Limb (tissue), 2 donors: ENCODE measurements at regions not wholly inside any gene's neighbourhood (a gene's known extent, or its start where the extent isn't known, plus 50 kb on each side); places are given as distances from the start of the nearest gene placed in this dataset.
A peak's percentile ranks its signal among the peaks of the same experiment; 100 is the strongest.
"Not testable (repeated sequence)": the region's sequence is repeated elsewhere in the genome, so short reads cannot be mapped to it uniquely, and the experiment has no call there.

Experiments
- DNase-seq, 2 donors: peaks; one replicate each; pipeline ENCODE4 v3.0.0-alpha.2; 2016; ENCODE audit errors: extremely low spot score in 2 of 2

DNA sequence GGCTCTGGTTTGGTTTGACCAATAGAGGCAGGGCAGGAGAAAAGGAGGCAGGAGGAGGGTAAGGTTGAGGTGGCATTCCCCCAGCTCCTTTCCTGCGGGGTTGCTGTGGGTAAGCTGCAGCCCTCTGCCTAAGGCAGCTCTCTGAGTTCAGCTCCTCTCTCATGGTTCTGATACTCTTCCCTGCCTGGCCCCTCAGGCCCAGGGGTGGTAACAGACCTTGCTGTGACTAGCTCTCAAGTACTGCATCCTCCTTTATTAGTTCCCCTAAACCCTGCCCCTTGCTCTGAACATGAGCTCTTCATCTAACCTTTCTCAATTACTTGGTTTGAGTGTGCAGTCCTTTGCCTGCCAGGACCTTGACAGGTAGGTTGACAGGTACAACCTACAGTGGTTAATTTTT lies 205.5 kb downstream of the SLC4A3 start:
- DNase-seq: no peak

DNA sequence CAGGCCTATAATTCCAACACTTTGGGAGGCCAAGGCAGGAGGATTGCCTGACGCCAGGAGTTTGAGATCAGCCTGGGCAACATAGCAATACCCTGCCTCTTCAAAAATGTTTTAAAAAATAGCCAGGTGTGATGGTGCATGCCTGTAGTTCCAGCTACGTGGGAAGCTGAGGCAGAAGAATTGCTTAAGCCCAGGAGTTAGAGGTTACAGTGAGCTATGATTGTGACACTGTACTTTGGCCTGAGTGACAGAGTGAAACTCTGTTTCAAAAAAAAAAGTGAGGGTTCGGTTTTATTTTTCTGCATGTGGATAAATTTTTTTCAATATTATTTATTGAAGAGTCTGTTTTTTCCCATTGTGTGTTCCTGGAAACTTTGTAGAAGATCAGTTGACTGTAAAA lies 208.1 kb downstream of the SLC4A3 start:
- no peak for DNase-seq

DNA sequence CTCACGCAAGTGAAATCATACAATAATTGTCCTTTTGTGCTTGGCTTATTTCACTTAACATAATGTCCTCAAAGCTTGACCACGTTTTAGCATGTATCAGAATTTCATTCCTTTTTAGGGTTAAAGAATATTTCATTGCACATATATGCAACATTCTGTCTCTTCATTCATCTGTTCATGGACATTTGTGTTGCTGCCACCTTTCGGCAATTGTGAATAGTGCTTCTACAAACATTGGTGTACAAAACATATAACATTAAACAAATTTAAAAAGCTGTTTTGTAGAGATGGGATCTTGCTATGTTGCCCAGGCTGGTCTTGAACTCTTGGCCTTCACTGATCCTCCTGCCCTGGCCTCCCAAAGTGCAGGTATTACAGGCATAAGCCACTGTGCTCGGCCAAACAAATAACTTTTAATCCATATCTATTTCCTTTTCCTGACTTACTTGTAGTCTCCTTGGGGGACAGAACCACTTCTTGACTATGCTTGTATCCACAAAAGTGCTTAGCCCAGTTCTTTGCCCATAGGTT lies 209.3 kb downstream of the SLC4A3 start:
- no peak for DNase-seq

DNA sequence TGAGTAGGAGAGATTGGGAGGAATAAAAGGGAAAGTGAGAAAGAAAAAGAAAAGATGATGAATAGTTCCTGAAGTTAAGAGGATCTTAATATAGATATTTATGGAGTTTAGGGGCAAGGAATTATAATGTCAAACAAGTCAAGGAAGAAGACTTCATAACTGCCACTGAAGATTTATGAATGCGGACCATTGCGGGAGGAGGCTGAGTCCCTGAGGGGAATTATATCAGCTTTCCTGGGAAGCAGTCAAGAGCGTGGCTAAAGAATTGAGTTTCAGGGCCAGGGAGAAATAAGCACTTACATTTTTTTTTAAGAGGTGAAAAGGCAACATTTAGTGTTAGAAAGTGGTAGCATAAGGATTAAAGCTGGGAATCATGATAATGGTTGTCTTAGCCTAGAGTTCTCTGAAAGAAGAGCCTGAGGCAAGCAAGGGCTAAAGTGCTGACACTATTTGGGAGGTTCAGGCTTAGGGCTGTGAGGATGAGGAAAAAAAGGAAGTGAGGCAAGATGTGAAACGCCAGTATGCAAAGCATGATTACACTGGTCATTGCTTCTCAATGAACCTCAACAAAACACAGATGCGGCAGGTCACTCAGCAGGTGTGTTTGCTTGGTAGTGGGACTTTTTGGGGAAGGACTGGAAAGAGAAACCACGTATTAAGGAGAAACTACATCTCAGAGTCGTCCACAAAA lies 217.1 kb downstream of the SLC4A3 start:
- no peak for DNase-seq

DNA sequence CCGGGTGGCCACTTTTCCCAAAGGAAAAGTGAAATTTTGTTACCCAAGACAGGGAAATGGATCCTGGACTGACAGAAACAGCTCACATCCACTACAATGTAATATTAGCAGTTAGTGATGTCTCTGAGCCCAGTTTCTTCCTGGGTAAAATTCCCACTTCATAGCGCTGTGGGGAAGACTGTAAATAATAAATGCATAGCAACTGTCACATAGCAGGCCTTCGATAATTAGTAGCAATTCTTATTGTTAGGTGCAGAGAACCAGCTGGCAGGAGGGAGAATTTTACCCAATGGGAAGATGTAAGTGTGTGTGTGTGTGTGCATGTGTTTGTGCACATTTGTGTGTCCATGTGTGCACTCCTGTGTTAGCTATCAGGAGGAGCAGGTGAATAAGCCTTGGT lies 221.5 kb downstream of the SLC4A3 start:
- DNase-seq: no peak

DNA sequence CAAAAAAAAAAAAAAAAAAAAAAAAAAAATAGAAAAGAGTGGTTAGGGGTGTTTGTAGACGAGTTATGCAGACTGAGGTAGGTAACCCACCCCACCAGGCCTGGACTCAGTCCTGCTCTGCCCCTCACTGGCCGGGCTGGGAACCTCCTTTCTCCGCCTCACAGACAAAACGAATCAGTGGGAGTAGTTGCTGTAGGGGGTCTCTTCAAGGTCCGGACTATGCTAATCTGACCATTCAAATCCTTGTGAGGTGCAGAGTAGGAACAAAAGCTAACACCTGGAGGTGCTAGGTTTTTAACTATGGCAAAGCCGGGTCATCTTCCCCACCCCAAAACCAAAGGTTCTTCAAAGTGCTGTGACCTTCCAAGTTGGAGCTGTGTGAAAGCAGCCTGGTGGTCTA lies 223.7 kb downstream of the SLC4A3 start:
- no peak for DNase-seq

DNA sequence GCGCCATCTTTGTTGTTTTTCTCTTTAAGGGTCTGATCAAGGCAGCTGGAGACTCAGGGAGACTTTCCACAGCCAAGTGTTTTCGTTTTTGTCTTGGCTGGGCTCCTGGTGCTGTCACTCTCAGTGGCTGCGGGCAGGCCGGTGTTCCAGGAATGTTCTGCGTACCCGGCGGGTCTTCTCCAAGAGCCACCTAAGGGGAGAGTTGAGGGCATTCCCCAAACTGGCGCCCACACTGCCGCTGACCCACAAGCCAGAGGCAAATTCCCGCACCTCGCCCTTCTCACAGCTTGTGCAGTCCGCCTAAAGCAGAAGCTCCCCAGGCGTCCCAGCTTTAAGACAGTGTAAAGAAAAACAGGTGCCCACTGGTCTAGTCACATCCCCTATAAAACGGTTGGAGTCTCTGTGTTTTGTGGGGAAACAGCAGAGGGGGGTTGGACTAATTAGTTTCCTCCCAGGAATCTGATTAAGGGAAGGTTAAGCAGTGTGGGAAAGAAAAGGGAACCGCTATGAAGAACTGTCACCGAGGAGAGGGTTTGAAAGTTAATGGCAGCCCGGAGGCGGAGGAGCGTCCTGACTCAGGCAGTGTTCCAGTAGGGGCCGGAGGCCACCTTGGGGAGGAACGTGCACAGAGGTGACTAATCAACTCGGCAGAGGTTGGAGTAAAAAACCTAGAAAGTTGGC lies 224.5 kb downstream of the SLC4A3 start:
- peak in 1 of 2 donors; percentile 51 for DNase-seq

DNA sequence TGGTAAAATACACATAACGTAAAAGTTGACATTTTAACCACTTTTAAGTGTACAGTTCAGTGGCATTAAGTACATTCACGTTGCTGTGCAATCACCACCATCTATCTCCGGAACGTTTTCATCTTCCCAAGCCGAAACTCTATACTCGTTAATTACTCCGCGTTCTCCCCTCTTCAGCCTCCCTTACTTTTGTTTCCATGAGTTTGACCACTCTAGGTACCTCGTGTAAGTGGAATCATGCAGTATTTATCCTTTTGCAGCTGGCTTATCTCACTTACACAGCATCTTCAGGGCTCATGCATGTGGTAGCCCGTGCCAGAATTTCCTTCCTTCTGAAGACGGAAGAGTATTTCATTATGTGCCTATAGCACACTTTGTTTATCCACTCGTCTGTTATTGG lies 225.2 kb downstream of the SLC4A3 start:
- no peak for DNase-seq

DNA sequence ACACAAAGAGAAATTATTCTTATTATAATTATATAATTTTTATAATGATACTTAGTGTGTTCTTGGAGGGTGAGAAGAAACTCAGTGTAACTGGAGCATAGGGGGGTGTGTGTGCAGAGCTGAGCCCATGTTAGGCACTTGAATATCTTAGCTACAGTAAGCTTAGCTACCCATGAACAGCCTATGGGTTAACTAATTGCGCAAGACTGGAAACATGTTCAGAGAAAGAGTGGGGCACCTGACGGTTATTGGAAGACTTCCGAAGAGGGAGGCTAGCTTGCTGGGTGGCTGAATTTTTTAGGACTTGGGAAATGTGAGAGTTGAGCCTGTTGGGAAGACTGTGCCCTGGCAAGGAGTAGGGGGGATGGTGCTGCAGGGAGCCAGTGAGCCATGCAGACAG lies 229.2 kb downstream of the SLC4A3 start:
- no peak for DNase-seq

DNA sequence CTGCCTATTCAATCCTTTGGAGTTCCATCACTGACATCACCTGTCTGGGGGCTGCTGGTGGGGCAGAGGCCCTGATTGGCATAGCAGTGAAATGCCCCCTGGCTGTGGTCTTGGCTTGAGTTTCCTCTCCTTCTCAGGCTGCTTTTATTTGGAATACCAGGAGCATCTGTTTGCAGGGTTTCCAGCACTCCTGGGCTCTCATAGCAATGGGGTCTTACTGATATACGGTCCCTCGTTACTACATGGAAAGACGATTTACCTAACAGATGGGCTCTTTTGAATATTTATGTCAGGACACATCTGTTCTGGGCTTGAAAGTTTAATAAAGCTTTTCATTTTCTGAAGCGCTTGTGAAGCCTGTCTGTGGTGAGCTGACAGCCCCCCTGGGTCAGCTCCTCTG lies 230.3 kb downstream of the SLC4A3 start:
- DNase-seq: no peak

DNA sequence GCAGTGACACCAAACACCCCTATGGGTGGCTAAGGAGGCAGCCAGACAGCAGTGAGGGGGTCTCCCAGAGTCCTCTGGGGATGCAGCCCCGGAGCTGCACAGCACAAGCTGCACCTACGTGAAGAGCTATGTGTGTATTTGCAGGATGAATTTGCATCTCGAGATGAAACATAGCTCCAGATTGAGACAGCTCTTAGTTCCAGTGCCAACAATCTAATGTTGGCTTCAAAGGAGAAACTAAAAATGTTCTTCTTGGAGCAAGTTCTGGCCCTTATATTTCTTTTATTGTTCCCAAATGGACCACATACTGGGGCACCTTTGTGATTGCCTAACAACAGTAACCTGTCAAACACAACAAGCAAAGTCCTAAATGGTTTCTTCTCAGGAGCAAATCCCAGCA lies 233.9 kb downstream of the SLC4A3 start:
- DNase-seq: no peak

DNA sequence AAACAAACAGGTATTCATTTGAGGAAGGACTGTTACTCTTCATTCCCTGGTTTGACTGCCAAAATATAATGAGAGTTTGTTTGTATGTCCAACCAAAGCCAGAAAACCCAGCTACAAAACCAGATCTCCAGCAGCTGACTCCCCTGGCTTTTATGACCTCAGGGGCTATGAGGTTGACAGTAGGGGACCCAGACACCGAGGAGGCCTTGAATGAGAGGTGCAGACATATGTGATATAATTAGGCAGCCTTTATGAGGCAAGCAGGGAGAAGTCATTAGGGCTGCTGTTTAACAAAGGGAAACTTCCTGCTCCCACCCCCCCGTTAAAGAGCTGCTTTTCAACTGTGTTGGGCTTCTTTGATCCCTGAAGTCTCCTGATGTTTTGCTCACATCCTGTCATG lies 236.7 kb downstream of the SLC4A3 start:
- no peak for DNase-seq

DNA sequence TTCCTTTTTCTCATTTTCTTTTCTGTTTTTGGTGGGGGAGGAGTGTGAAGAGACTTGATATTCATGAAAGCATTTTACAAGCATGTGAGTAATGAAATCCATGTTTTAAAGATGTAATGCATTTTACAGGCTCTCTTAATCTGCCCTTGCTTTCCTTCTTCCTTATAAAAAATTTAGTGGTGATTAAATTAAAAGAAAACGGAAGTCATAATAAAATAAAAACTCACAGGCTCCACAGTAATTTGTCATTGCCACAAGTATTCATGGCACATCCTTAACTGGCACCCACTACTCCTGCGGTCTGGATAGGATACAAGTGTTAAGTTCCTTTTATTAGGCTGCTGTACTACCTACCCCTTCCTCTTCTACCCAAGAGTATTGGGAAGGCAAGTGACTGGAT lies 241.2 kb downstream of the SLC4A3 start:
- no peak for DNase-seq

DNA sequence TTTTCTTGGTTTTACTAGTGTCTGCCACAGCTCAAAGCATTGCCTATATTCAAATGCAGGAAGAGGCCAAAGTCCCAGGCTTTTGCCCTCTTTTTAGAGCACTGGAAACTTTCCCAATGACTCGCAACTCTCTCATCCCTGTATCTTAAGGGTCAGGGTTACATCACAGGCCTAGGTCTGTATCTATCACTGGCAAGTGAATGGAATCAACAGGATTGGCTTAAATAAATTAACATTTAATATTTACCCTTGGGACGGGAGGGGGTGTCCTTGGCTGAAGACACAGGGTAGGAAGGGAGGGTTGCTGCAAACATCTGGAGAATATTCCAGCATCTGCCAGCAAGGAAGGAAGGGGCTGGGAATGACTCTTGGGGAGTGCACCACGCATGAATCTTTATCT lies 242.6 kb downstream of the SLC4A3 start:
- DNase-seq: no peak

DNA sequence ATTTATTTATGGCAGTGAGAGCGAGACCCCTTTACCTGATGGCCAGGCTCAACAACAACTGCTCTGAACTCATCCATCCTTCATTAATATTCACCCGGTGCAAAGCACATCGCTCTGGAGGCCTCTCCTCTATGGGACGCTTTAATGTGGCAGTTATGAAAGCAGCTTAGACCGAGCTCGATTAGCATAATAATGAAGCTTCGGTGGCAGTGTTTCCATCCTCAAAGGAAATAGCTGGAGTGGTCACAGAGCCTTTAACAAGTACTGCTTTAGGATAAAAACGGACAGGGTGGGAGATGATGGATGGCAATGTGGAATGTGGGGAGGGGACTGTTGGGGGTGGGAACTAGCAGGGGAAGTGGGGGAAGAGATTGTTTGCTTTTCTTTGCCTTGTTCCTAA lies 243.9 kb downstream of the SLC4A3 start:
- DNase-seq: no peak

DNA sequence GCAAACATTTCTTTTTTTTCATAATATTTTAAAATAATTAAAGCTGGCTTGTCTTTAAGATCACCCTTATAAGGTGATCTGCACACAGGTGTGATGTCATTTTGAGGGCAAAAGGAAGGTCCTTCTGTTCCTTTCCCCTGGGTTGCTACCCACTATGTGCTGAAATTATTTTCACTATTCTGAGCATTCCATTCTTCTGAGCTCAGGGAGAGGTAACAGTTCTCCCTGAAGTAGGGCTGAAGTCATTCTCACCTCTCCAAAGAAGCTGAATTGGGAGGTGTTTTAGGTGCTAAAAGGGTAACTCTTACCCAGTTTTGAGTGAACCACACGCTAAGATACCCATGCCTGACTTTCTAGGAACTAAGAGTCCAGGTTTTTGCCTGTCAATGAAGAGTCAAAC lies 247.6 kb downstream of the SLC4A3 start:
- DNase-seq: no peak

DNA sequence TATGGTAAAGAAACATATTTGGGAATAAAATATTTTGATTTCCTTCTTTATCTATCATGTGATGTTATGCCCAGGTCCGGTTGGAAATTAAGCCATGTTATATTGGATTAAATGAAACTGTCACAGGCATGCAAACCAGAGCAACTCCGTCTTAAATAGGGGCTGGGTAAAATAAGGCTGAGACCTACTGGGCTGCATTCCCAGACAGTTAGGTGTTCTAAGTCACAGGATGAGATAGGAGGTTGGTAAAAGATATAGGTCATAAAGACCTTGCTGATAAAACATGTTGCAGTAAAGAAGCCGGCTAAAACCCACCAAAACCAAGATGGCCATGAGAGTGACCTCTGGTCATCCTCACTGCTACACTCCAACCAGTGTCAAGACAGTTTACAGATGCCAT lies 248.6 kb downstream of the SLC4A3 start:
- not testable (repeated sequence) for DNase-seq

DNA sequence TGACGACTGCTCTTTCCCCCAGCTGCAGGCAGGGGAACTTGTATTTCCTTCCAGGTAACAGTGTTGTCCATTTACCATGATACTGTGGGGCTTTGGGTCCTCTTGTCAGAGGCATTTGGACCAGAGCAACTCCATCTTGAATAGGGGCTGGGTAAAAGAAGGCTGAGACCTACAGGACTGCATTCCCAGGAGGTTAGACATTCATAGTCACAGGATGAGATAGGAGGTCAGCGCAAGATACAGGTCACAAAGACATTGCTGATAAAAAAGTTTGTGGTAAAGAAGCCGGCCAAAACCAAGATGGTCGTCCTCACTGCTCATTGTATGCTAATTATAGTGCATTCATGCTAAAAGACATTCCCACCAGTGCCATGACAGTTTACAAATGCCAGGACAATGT lies 249.5 kb downstream of the SLC4A3 start:
- DNase-seq: no peak

DNA sequence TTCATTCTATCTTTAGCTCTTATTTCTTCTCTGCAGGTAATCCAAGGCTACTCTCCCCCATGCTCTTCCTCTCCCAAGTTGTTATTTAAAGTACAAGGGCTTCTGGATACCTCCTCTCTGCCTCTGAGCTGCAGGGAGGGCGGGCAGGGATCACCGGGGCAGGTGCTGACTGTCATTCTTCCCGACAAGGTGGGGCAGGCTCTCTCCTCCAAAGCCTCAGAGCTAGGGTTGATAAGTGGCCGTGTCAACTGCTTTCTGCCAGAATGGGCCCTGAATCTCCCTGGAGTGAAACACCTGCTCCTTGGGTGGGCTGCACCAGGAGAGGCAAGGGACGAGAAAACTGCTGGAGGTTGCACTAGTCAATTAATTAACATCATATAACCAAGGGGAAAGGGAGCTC lies 250.3 kb downstream of the SLC4A3 start:
- DNase-seq: no peak

DNA sequence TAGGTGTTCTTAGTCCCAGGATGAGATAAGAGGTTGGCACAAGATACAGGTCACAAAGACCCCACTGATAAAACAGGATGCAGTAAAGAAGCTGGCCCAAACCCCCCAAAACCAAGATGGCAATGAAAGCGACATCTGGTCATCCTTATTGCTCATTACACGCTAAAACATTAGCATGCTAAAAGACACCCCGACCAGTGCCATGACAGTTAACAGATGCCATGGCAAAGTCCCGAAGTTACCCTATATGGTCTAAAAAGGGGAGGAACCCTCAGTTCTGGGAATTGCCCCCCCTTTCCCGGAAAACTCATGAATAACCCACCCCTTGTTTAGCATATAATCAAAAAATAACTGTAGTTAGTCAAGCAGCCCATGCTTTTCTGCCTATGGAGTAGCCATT lies 251.1 kb downstream of the SLC4A3 start:
- no peak for DNase-seq

DNA sequence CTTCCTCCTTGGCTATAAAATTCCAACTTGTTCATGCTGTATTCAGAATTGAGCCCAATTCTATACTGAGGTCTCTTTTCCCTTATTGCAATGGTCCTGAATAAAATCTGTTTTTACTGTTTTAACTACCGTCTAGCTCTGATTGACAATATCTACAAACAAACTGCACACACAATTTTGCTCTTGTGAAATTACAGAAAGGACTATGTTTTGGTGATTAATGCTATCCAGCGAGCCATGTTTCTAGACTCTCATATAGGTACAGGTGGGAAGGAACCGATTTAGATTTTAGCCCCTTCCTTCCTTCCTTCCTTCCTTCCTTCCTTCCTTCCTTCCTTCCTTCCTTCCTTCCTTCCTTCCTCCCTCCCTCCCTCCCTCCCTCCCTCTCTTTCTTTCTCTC lies 254.4 kb downstream of the SLC4A3 start:
- no peak for DNase-seq

DNA sequence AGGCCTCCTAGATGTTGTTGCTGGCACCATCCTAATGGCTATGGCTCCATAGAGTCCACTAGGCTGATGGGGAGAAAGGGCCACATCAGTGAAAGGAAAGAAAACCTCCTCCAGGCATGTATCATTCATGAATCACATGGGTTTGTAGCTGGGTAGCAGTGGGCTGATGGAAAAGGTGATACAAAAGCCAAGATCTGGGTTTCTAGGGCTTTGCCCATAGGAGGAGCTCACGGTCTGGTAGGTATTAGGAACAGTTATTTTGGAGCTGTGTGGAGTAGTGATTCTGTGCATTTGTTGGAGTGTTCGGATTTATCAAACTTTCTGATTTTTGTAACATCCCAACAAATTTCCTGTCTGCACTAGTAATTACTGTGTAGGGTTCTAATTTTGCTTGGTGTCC lies 259.2 kb downstream of the SLC4A3 start:
- DNase-seq: no peak

DNA sequence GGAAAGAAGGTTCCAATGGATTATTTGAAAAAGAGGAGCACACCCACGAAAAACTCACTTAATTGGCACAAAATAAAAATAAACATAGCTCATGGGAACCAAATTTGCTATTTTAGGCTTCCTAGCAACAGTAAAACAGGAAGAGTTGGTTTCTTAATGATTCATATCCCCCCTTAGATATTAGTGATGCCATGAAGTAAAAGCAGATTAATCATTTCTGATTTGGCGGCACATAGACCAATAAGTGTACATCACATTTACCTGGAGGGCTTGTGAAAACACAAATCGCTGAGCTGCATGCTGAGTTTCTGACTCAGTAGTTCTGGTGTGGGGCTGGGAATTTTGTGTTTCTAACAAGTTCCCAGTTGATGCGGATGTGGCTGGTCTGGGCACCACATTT lies 260.4 kb downstream of the SLC4A3 start:
- DNase-seq: no peak
